22Rv1 (cell line): ENCODE measurements at regions not wholly inside any gene's neighbourhood (a gene's known extent, or its start where the extent isn't known, plus 50 kb on each side); places are given as distances from the start of the nearest gene placed in this dataset.

Experiments
- H3K27ac ChIP-seq: fragments of 450-650 bp; 2 replicates; pipeline ENCODE4 v1.5.1; 2017
- CTCF ChIP-seq: fragments of 450-650 bp; IDR thresholded peaks from 2 replicates; pipeline ENCODE4 v1.5.1; 2017; ENCODE audit warnings: mild to moderate bottlenecking
- ZFX ChIP-seq: fragments of 450-650 bp; IDR thresholded peaks from 2 replicates; pipeline ENCODE4 v1.6.1; 2017; ENCODE audit warnings: antibody characterized with exemption, borderline replicate concordance

GRCh38 chr13:80496721-80497397 lies 155.9 kb upstream of the SPRY2 start:
- TF ChIP-seq CTCF (no peak), ZFX (no peak)
- no peak overlapping the region for H3K27ac ChIP-seq

GRCh38 chr13:80490491-80490943 lies 149.6 kb upstream of the SPRY2 start:
- H3K27ac ChIP-seq = peak overlapping the region; percentile 57

- TF ChIP-seq CTCF = no peak
- TF ChIP-seq ZFX = no peak
- H3K27ac ChIP-seq = no peak overlapping the region
Observed at GRCh38 chr13:80486402-80486801, 145.5 kb upstream of the SPRY2 start.

- TF ChIP-seq CTCF = no peak
- no peak for TF ChIP-seq ZFX
- no peak overlapping the region for H3K27ac ChIP-seq
Observed at GRCh38 chr13:80483157-80483556, 142.2 kb upstream of the SPRY2 start.

GRCh38 chr13:80481588-80481987 lies 140.7 kb upstream of the SPRY2 start:
- H3K27ac ChIP-seq = no peak overlapping the region
- no peak for TF ChIP-seq CTCF
- no peak for TF ChIP-seq ZFX

- TF ChIP-seq ZFX (no peak), CTCF (no peak)
- no peak overlapping the region for H3K27ac ChIP-seq
Observed at GRCh38 chr13:80477661-80478443, 136.9 kb upstream of the SPRY2 start.

GRCh38 chr13:80476953-80477352 lies 136.0 kb upstream of the SPRY2 start:
- TF ChIP-seq ZFX = no peak
- no peak for TF ChIP-seq CTCF
- no peak overlapping the region for H3K27ac ChIP-seq
